HepG2 (cell line): ENCODE measurements at regions not wholly inside any gene's neighbourhood (a gene's known extent, or its start where the extent isn't known, plus 50 kb on each side); places are given as distances from the start of the nearest gene placed in this dataset.

Source experiments
- MXD3 ChIP-seq: IDR thresholded peaks from 2 replicates; pipeline ENCODE4 v1.6.1; 2016; ENCODE audit warnings: mild to moderate bottlenecking, missing biosample characterization, missing genetic modification reagents
- NFATC3 ChIP-seq: sonication (generic); formaldehyde crosslinking; IDR thresholded peaks from 2 replicates; pipeline ENCODE4 v1.5.1; 2020; ENCODE audit warnings: mild to moderate bottlenecking, missing genetic modification reagents
- NFE2 ChIP-seq: sonication (generic); formaldehyde crosslinking; IDR thresholded peaks from 2 replicates; pipeline ENCODE4 v1.4.0; 2020; ENCODE audit warnings: missing genetic modification reagents
- RFX5 ChIP-seq: IDR thresholded peaks from 2 replicates; pipeline ENCODE4 v1.6.1; 2011; ENCODE audit warnings: low read depth, low read length, improper control_type of control experiment
- SOX13 ChIP-seq, 3 experiments: fragments of 450-650 bp in 1 of 3; sonication (generic) in 1 of 3; formaldehyde crosslinking in 1 of 3; IDR thresholded peaks in 2 of 3; conservative IDR thresholded peaks in 1 of 3; 2 replicates each; pipeline versions ENCODE4 v1.5.0 to v1.6.1; 2016 to 2020; ENCODE audit warnings: antibody characterized with exemption in 1 of 3, mild to moderate bottlenecking in 1 of 3, missing compliant biosample characterization in 1 of 3, missing genetic modification reagents in 1 of 3, moderate library complexity in 1 of 3
- TP53 ChIP-seq: sonication (generic); formaldehyde crosslinking; conservative IDR thresholded peaks from 2 replicates; pipeline ENCODE4 v1.4.0; 2020; ENCODE audit warnings: missing genetic modification reagents
- ZNF574 ChIP-seq: sonication (generic); formaldehyde crosslinking; IDR thresholded peaks from 2 replicates; pipeline ENCODE4 v1.4.0; 2020; ENCODE audit warnings: missing genetic modification reagents
- ZNF670 ChIP-seq: sonication (generic); formaldehyde crosslinking; IDR thresholded peaks from 2 replicates; pipeline ENCODE4 v1.8.0; 2022; ENCODE audit warnings: mild to moderate bottlenecking, missing genetic modification reagents, borderline replicate concordance
- TF ChIP-seq, protein P1 (sequence below): sonication (generic); formaldehyde crosslinking; IDR thresholded peaks from 2 replicates; pipeline ENCODE4 v1.4.0; 2020; ENCODE audit warnings: mild to moderate bottlenecking, missing genetic modification reagents
- TF ChIP-seq, protein P2 (sequence below), 2 experiments: sonication (generic) in 1 of 2; formaldehyde crosslinking in 1 of 2; IDR thresholded peaks; 2 replicates each; pipeline versions ENCODE4 v1.6.1 to v1.9.0; 2014 to 2022; ENCODE audit warnings: antibody characterized with exemption in 1 of 2, borderline replicate concordance in 1 of 2, inconsistent platforms in 1 of 2, low read depth in 1 of 2, missing genetic modification reagents in 1 of 2
- TF ChIP-seq, protein P3 (sequence below): fragments of 450-650 bp; IDR thresholded peaks from 2 replicates; pipeline ENCODE4 v1.6.1; 2017; ENCODE audit warnings: mild to moderate bottlenecking

DNA sequence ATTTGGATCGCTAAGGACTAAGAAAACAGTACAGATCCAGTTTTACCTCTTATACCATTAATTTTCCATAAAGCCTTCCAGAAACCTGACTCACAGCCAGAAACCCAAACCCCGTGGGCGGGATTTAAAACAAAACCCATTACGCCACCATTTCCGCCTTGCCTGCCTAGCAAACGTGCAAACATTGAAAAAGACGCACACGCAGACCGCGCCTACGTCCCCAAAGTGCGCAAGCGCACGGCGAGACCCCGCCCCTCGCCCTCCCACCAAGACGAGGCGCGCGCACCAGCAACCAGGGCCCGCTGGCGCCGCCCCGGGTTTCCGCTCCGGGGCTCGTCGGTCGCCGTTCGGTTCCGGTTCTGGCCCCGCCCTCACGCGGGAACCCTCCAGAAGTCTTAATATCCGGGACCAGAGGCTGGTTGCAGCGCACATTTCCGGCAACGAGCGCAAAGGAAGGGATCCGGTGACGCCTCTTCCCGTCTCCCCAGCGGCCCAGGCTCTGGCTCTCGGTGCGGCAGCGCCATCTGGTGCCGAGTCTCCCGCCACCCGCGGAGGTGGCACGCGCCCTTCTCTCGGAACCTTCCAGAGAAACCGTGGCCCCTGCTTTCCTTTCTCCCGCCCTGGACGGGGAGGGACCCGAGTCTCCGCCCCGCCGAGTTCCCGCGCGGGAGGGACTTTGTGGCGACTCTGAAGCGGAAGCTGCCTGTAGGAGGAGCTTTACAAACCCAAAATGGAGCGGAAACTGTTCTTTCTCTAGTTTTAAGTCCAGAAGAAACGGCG lies 256.9 kb upstream of the STARD13 start (continued):
- TF ChIP-seq, protein P1, sequence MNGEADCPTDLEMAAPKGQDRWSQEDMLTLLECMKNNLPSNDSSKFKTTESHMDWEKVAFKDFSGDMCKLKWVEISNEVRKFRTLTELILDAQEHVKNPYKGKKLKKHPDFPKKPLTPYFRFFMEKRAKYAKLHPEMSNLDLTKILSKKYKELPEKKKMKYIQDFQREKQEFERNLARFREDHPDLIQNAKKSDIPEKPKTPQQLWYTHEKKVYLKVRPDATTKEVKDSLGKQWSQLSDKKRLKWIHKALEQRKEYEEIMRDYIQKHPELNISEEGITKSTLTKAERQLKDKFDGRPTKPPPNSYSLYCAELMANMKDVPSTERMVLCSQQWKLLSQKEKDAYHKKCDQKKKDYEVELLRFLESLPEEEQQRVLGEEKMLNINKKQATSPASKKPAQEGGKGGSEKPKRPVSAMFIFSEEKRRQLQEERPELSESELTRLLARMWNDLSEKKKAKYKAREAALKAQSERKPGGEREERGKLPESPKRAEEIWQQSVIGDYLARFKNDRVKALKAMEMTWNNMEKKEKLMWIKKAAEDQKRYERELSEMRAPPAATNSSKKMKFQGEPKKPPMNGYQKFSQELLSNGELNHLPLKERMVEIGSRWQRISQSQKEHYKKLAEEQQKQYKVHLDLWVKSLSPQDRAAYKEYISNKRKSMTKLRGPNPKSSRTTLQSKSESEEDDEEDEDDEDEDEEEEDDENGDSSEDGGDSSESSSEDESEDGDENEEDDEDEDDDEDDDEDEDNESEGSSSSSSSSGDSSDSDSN (CRISPR knock-in tag): peak; percentile 79
- TF ChIP-seq TP53 (CRISPR knock-in tag) (peak; percentile 92; the same call in 1 of the 2 replicates), ZNF574 (CRISPR knock-in tag) (peak; percentile 97), ZNF670 (CRISPR knock-in tag) (peak; percentile 96), NFE2 (CRISPR knock-in tag) (0 out of 2 replicates have a peak, but pooled peaks have one; percentile 9), NFATC3 (CRISPR knock-in tag) (peak; percentile 90; the same call in 1 of the 2 replicates), MXD3 (CRISPR knock-in tag) (peak; percentile 99), SOX13 (IDR thresholded peaks at IDR 0.05) (0 out of 2 replicates have a peak, but pooled peaks have one; percentile 20), SOX13 (CRISPR knock-in tag; conservative IDR thresholded peaks at IDR 0.05 in 1 of 2, IDR thresholded peaks at IDR 0.05 in 1 of 2) (peak in 1 of 2 experiments; percentile 60; a peak in 2 of 4 replicates), RFX5 (no peak)
- TF ChIP-seq, protein P2, sequence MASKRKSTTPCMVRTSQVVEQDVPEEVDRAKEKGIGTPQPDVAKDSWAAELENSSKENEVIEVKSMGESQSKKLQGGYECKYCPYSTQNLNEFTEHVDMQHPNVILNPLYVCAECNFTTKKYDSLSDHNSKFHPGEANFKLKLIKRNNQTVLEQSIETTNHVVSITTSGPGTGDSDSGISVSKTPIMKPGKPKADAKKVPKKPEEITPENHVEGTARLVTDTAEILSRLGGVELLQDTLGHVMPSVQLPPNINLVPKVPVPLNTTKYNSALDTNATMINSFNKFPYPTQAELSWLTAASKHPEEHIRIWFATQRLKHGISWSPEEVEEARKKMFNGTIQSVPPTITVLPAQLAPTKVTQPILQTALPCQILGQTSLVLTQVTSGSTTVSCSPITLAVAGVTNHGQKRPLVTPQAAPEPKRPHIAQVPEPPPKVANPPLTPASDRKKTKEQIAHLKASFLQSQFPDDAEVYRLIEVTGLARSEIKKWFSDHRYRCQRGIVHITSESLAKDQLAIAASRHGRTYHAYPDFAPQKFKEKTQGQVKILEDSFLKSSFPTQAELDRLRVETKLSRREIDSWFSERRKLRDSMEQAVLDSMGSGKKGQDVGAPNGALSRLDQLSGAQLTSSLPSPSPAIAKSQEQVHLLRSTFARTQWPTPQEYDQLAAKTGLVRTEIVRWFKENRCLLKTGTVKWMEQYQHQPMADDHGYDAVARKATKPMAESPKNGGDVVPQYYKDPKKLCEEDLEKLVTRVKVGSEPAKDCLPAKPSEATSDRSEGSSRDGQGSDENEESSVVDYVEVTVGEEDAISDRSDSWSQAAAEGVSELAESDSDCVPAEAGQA (IDR thresholded peaks at IDR 0.05; ENCODE audit: low read depth): 0 out of 2 replicates have a peak, but pooled peaks have one; percentile 12
- TF ChIP-seq, protein P2 (CRISPR knock-in tag; IDR thresholded peaks at IDR 0.05; ENCODE audit: borderline replicate concordance): peak; percentile 82; the same call in 1 of the 2 replicates
- TF ChIP-seq, protein P3, sequence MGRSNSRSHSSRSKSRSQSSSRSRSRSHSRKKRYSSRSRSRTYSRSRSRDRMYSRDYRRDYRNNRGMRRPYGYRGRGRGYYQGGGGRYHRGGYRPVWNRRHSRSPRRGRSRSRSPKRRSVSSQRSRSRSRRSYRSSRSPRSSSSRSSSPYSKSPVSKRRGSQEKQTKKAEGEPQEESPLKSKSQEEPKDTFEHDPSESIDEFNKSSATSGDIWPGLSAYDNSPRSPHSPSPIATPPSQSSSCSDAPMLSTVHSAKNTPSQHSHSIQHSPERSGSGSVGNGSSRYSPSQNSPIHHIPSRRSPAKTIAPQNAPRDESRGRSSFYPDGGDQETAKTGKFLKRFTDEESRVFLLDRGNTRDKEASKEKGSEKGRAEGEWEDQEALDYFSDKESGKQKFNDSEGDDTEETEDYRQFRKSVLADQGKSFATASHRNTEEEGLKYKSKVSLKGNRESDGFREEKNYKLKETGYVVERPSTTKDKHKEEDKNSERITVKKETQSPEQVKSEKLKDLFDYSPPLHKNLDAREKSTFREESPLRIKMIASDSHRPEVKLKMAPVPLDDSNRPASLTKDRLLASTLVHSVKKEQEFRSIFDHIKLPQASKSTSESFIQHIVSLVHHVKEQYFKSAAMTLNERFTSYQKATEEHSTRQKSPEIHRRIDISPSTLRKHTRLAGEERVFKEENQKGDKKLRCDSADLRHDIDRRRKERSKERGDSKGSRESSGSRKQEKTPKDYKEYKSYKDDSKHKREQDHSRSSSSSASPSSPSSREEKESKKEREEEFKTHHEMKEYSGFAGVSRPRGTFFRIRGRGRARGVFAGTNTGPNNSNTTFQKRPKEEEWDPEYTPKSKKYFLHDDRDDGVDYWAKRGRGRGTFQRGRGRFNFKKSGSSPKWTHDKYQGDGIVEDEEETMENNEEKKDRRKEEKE: no peak
